Glutamatergic neuron (in vitro differentiated cells): ENCODE measurements at regions not wholly inside any gene's neighbourhood (a gene's known extent, or its start where the extent isn't known, plus 50 kb on each side); places are given as distances from the start of the nearest gene placed in this dataset.

ENCODE experiments used
- DNase-seq: peaks from one replicate; pipeline ENCODE4 v3.0.0; 2022
- H3K27ac Mint-ChIP-seq: one replicate; pipeline ENCODE4 v1.8.0; 2020; ENCODE audit warnings: mild to moderate bottlenecking, mixed read lengths, inconsistent platforms; ENCODE audit not compliant: unreplicated experiment
- H3K27me3 Mint-ChIP-seq: one replicate; pipeline ENCODE4 v1.8.0; 2020; ENCODE audit warnings: mild to moderate bottlenecking, moderate library complexity, mixed read lengths, inconsistent platforms; ENCODE audit not compliant: unreplicated experiment
- H3K36me3 Mint-ChIP-seq: one replicate; pipeline ENCODE4 v1.8.0; 2020; ENCODE audit warnings: mild to moderate bottlenecking, mixed read lengths, inconsistent platforms; ENCODE audit not compliant: unreplicated experiment
- H3K4me1 Mint-ChIP-seq: one replicate; pipeline ENCODE4 v1.8.0; 2020; ENCODE audit warnings: mild to moderate bottlenecking, low read depth, mixed read lengths, inconsistent platforms; ENCODE audit not compliant: unreplicated experiment
- H3K4me3 Mint-ChIP-seq: one replicate; pipeline ENCODE4 v1.8.0; 2020; ENCODE audit warnings: mild to moderate bottlenecking, mixed read lengths, inconsistent platforms; ENCODE audit not compliant: unreplicated experiment
- H3K9me3 Mint-ChIP-seq: one replicate; pipeline ENCODE4 v1.8.0; 2020; ENCODE audit warnings: mild to moderate bottlenecking, moderate library complexity, mixed read lengths, inconsistent platforms; ENCODE audit not compliant: unreplicated experiment
- CTCF ChIP-seq: fragments of 200-600 bp; sonication (generic); IDR thresholded peaks from one replicate; pipeline ENCODE4 v1.5.0; 2021; ENCODE audit not compliant: partially characterized antibody, unreplicated experiment

DNA sequence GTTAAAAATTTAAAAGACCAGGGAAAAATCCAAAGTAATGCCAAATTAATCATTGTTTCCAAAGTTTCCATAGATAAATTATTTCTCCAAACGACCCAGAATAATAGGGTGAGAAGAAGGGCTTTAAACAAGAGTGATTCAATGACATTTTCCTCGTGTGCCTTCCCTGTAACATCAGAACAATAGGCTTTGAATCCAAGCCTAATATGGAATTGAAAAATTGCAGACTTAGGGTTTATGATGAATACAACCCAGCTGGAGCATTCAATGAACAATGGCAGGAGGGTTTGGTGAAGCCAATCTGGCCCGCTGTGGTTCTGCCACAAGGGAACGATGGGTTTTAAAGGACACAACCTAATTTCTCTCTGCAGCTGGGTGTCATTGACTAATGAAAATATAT lies 94.2 kb downstream of the CBLL2 start:
- Mint-ChIP-seq H3K4me1 (no peaks in the 10 kb centered on the region), H3K36me3 (no peaks in the 10 kb centered on the region), H3K9me3 (no peaks in the 10 kb centered on the region), H3K27ac (no peak overlapping the region), H3K4me3 (no peak overlapping the region), H3K27me3 (no peaks in the 10 kb centered on the region)
- TF ChIP-seq CTCF = no peak
- DNase-seq = no peak

GRCh38 chrX:22373094-22373493 lies 100.4 kb downstream of the CBLL2 start:
- no peaks in the 10 kb centered on the region for H3K27me3 Mint-ChIP-seq
- H3K27ac Mint-ChIP-seq = no peak overlapping the region
- no peaks in the 10 kb centered on the region for H3K36me3 Mint-ChIP-seq
- no peaks in the 10 kb centered on the region for H3K9me3 Mint-ChIP-seq
- H3K4me1 Mint-ChIP-seq = no peaks in the 10 kb centered on the region
- H3K4me3 Mint-ChIP-seq = no peak overlapping the region
- no peak for TF ChIP-seq CTCF
- no peak for DNase-seq

GRCh38 chrX:22373766-22374165 lies 101.1 kb downstream of the CBLL2 start:
- no peaks in the 10 kb centered on the region for H3K4me1 Mint-ChIP-seq
- no peak overlapping the region for H3K27ac Mint-ChIP-seq
- no peak for TF ChIP-seq CTCF
- no peak overlapping the region for H3K4me3 Mint-ChIP-seq
- no peak for DNase-seq
- no peaks in the 10 kb centered on the region for H3K27me3 Mint-ChIP-seq
- H3K36me3 Mint-ChIP-seq = no peaks in the 10 kb centered on the region
- no peaks in the 10 kb centered on the region for H3K9me3 Mint-ChIP-seq

DNA sequence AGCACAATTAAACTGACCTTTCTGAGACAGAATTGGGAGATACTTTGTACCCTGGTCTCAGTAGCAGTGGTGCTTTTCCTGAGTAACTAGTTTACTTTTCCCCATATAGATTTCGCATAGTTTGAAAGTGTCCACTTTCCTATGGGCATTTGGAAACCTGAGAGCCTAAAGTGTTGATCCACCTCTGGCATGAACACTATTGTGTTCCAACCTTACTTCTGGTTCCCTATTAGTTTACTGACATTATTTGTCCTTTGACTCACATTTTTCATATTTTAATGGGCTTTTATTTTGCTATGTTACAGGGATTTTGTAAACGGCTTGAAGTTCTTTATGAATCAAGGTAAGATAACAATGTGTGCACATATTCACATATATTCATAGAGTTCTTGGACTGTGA lies 103.7 kb downstream of the CBLL2 start:
- no peaks in the 10 kb centered on the region for H3K27me3 Mint-ChIP-seq
- H3K4me1 Mint-ChIP-seq = no peaks in the 10 kb centered on the region
- no peaks in the 10 kb centered on the region for H3K9me3 Mint-ChIP-seq
- TF ChIP-seq CTCF = no peak
- H3K27ac Mint-ChIP-seq = no peak overlapping the region
- no peaks in the 10 kb centered on the region for H3K36me3 Mint-ChIP-seq
- H3K4me3 Mint-ChIP-seq = no peak overlapping the region
- no peak for DNase-seq

GRCh38 chrX:22378296-22378695 lies 105.6 kb downstream of the CBLL2 start:
- H3K4me1 Mint-ChIP-seq = no peaks in the 10 kb centered on the region
- H3K27ac Mint-ChIP-seq = no peak overlapping the region
- no peaks in the 10 kb centered on the region for H3K36me3 Mint-ChIP-seq
- H3K4me3 Mint-ChIP-seq = no peak overlapping the region
- no peaks in the 10 kb centered on the region for H3K9me3 Mint-ChIP-seq
- H3K27me3 Mint-ChIP-seq = no peaks in the 10 kb centered on the region
- DNase-seq = no peak
- TF ChIP-seq CTCF = no peak
